Body of pancreas (tissue), 4 donors: ENCODE measurements at regions not wholly inside any gene's neighbourhood (a gene's known extent, or its start where the extent isn't known, plus 50 kb on each side); places are given as distances from the start of the nearest gene placed in this dataset.

Experiments
- ATAC-seq: fragments of 150-250 bp; one replicate; pipeline ENCODE4 v1.9.1; 2016
- DNase-seq, 4 donors: peaks; one replicate each; pipeline ENCODE4 v3.0.0-alpha.2; 2019
- H3K27ac ChIP-seq, 4 donors: fragments of 200-600 bp; sonication (generic); 1 replicate in 3 of 4; 2 replicates in 1 of 4; pipeline versions ENCODE4 v1.5.1 to v1.6.1; 2016 to 2019; ENCODE audit warnings: mild to moderate bottlenecking in 1 of 4, mixed read lengths in 1 of 4, moderate library complexity in 1 of 4
- H3K27me3 ChIP-seq, 2 donors: fragments of 200-600 bp; sonication (generic); one replicate each; pipeline ENCODE4 v1.6.0; 2016; ENCODE audit warnings: mild to moderate bottlenecking in 1 of 2
- H3K36me3 ChIP-seq, 2 donors: fragments of 200-600 bp; sonication (generic); replicated peaks in 1 of 2; 2 replicates each; pipeline ENCODE4 v1.5.1; 2016; ENCODE audit warnings: low read depth in 2 of 2; ENCODE audit not compliant: insufficient read depth in 1 of 2
- H3K4me1 ChIP-seq: fragments of 200-600 bp; sonication (generic); one replicate; pipeline ENCODE4 v1.6.0; 2016
- H3K4me3 ChIP-seq, 2 donors: fragments of 200-600 bp; sonication (generic); 1 replicate in 1 of 2; 2 replicates in 1 of 2; pipeline ENCODE4 v1.5.1; 2016 to 2019
- H3K9me3 ChIP-seq, 3 donors: fragments of 200-600 bp; sonication (generic); 1 replicate in 2 of 3; 2 replicates in 1 of 3; pipeline ENCODE4 v1.5.1; 2016
- CTCF ChIP-seq, 7 experiments: fragments of 450-650 bp in 4 of 7; fragments of 200-600 bp in 3 of 7; sonication (generic) in 3 of 7; IDR thresholded peaks; one replicate each; pipeline ENCODE4 v1.5.1; 2016 to 2019; ENCODE audit warnings: antibody characterized with exemption in 7 of 7
- POLR2A ChIP-seq, 3 donors: fragments of 450-650 bp; IDR thresholded peaks; one replicate each; pipeline ENCODE4 v1.6.1; 2016; ENCODE audit warnings: antibody characterized with exemption in 3 of 3, mild to moderate bottlenecking in 2 of 3
- WGBS, 2 donors: methylation state at CpG; one replicate each; pipeline ENCODE4 v1.1.5; 2017; 5-methylcytosine and 5-hydroxymethylcytosine counted together
- intact Hi-C: fragments of 100-400 bp; cut with DNase I; formaldehyde crosslinking; loops from one replicate; pipeline ENCODE4 v1.15.1; 2023

GRCh38 chr3:28905798-28906197 is 375.1 kb upstream of the RBMS3 start:
- Histone ChIP-seq H3K9me3 (no peaks in the 10 kb centered on the region), H3K4me1 (no peaks in the 10 kb centered on the region), H3K36me3 (no peaks in the 10 kb centered on the region), H3K4me3 (no peak overlapping the region), H3K27ac (no peak overlapping the region), H3K27me3 (no peaks in the 10 kb centered on the region)
- TF ChIP-seq POLR2A (IDR thresholded peaks at IDR 0.05): no peak
- TF ChIP-seq CTCF (IDR thresholded peaks at IDR 0.05): no peak
- intact Hi-C loops: no loop called here
- no peak for ATAC-seq
- WGBS, 2 donors: 27 to 43% methylated on average over 3 of the region's 3 CpGs
- DNase-seq: no peak

- Histone ChIP-seq H3K27ac (no peak overlapping the region), H3K4me3 (no peak overlapping the region), H3K4me1 (no peaks in the 10 kb centered on the region), H3K36me3 (no peaks in the 10 kb centered on the region), H3K9me3 (no peaks in the 10 kb centered on the region), H3K27me3 (no peaks in the 10 kb centered on the region)
- intact Hi-C loops: no loop called here
- DNase-seq (no peak), ATAC-seq (no peak)
- WGBS, 2 donors: 56 to 68% methylated on average over 9 of the region's 9 CpGs
- TF ChIP-seq CTCF (IDR thresholded peaks at IDR 0.05) (no peak), POLR2A (IDR thresholded peaks at IDR 0.05) (no peak)
Measured at GRCh38 chr3:28906561-28907310, 374.1 kb upstream of the RBMS3 start.

- Histone ChIP-seq H3K4me1 (no peaks in the 10 kb centered on the region), H3K27me3 (no peaks in the 10 kb centered on the region), H3K9me3 (no peaks in the 10 kb centered on the region), H3K27ac (no peak overlapping the region), H3K4me3 (no peak overlapping the region), H3K36me3 (no peaks in the 10 kb centered on the region)
- WGBS, 2 donors: 65 to 67% methylated on average over 3 of the region's 3 CpGs
- ATAC-seq (no peak), DNase-seq (no peak)
- no peak for TF ChIP-seq POLR2A (IDR thresholded peaks at IDR 0.05)
- intact Hi-C loops: no loop called here
Measured at GRCh38 chr3:28907616-28908015, 373.3 kb upstream of the RBMS3 start.

- H3K4me1 ChIP-seq: no peaks in the 10 kb centered on the region
- intact Hi-C loops: no loop called here
- TF ChIP-seq CTCF (IDR thresholded peaks at IDR 0.05) (no peak), POLR2A (IDR thresholded peaks at IDR 0.05) (no peak)
- ATAC-seq: no peak
- H3K27ac ChIP-seq: no peak overlapping the region
- no peaks in the 10 kb centered on the region for H3K36me3 ChIP-seq
- WGBS, 2 donors: 65 to 76% methylated on average over 6 of the region's 6 CpGs
- no peak overlapping the region for H3K4me3 ChIP-seq
- H3K27me3 ChIP-seq: no peaks in the 10 kb centered on the region
- H3K9me3 ChIP-seq: no peaks in the 10 kb centered on the region
- DNase-seq: no peak
Measured at GRCh38 chr3:28912120-28912885, 368.6 kb upstream of the RBMS3 start.

- intact Hi-C loops: no loop called here
- ATAC-seq (no peak), DNase-seq (peak in 1 of 4 donors; percentile 7)
- Histone ChIP-seq H3K4me3 (no peak overlapping the region), H3K4me1 (no peaks in the 10 kb centered on the region), H3K36me3 (no peaks in the 10 kb centered on the region), H3K27ac (no peak overlapping the region), H3K9me3 (no peaks in the 10 kb centered on the region), H3K27me3 (no peaks in the 10 kb centered on the region)
- WGBS, 2 donors: 44 to 52% methylated on average over 8 of the region's 8 CpGs
- TF ChIP-seq CTCF (IDR thresholded peaks at IDR 0.05): no peak
- TF ChIP-seq POLR2A (IDR thresholded peaks at IDR 0.05): no peak
Measured at GRCh38 chr3:28915741-28916500, 364.9 kb upstream of the RBMS3 start.
